Hippocampal formation (tissue), 2 donors: ENCODE measurements at regions not wholly inside any gene's neighbourhood (a gene's known extent, or its start where the extent isn't known, plus 50 kb on each side); places are given as distances from the start of the nearest gene placed in this dataset.
A peak's percentile ranks its signal among the peaks of the same experiment; 100 is the strongest.
"Not testable (repeated sequence)": the region's sequence is repeated elsewhere in the genome, so short reads cannot be mapped to it uniquely, and the experiment has no call there.

Source experiments
- DNase-seq, 2 donors: peaks; one replicate each; lab custom pipeline; 2025; lab: John Stamatoyannopoulos, UW

- DNase-seq, result no peak
Observed at GRCh38 chr14:81584495-81584894, 50.8 kb upstream of the SEL1L start.

GRCh38 chr14:81589381-81590065 lies 55.9 kb upstream of the SEL1L start:
- no peak for DNase-seq

- DNase-seq, result no peak
Observed at GRCh38 chr14:81591266-81591665, 57.6 kb upstream of the SEL1L start.

GRCh38 chr14:81594012-81594411 lies 60.4 kb upstream of the SEL1L start:
- peak; percentile 42 to 71 for DNase-seq

- no peak for DNase-seq
Observed at GRCh38 chr14:81605660-81606059, 72.0 kb upstream of the SEL1L start.

- DNase-seq, result no peak
Observed at GRCh38 chr14:81613341-81614045, 79.8 kb upstream of the SEL1L start.

GRCh38 chr14:81614302-81614701 lies 80.6 kb upstream of the SEL1L start:
- not testable (repeated sequence) for DNase-seq

GRCh38 chr14:81618695-81619094 lies 85.0 kb upstream of the SEL1L start:
- DNase-seq, result no peak

GRCh38 chr14:81619816-81620215 lies 86.2 kb upstream of the SEL1L start:
- DNase-seq, result no peak

GRCh38 chr14:81623771-81624396 lies 90.2 kb upstream of the SEL1L start:
- not testable (repeated sequence) for DNase-seq

GRCh38 chr14:81625343-81625742 lies 91.7 kb upstream of the SEL1L start:
- DNase-seq, result peak in 1 of 2 donors; percentile 58

- DNase-seq, result no peak
Observed at GRCh38 chr14:81632157-81632556, 98.5 kb upstream of the SEL1L start.

GRCh38 chr14:81633496-81633895 lies 99.8 kb upstream of the SEL1L start:
- DNase-seq, result no peak

GRCh38 chr14:81637639-81638038 lies 104.0 kb upstream of the SEL1L start:
- DNase-seq, result no peak

GRCh38 chr14:81638656-81639280 lies 105.1 kb upstream of the SEL1L start:
- DNase-seq, result no peak

GRCh38 chr14:81653626-81654025 lies 120.0 kb upstream of the SEL1L start:
- DNase-seq, result no peak

GRCh38 chr14:81655423-81656314 lies 122.0 kb upstream of the SEL1L start:
- no peak for DNase-seq

GRCh38 chr14:81656811-81657210 lies 123.2 kb upstream of the SEL1L start:
- DNase-seq, result no peak

GRCh38 chr14:81662066-81662465 lies 128.4 kb upstream of the SEL1L start:
- no peak for DNase-seq

GRCh38 chr14:81662570-81663197 lies 129.0 kb upstream of the SEL1L start:
- DNase-seq, result no peak

- DNase-seq, result no peak
Observed at GRCh38 chr14:81668626-81669274, 135.1 kb upstream of the SEL1L start.
